Tibial artery (tissue), 4 donors: ENCODE measurements at regions not wholly inside any gene's neighbourhood (a gene's known extent, or its start where the extent isn't known, plus 50 kb on each side); places are given as distances from the start of the nearest gene placed in this dataset.

ENCODE experiments used
- DNase-seq, 2 donors: peaks; one replicate each; pipeline ENCODE4 v3.0.0-alpha.2; 2019
- H3K27ac ChIP-seq, 2 donors: fragments of 200-600 bp; sonication (generic) in 1 of 2; 1 replicate in 1 of 2; 2 replicates in 1 of 2; pipeline ENCODE4 v1.5.1; 2018 to 2019; ENCODE audit warnings: mild to moderate bottlenecking in 1 of 2
- H3K27me3 ChIP-seq, 2 donors: fragments of 200-600 bp; sonication (generic) in 1 of 2; one replicate each; pipeline versions ENCODE4 v1.5.1 to v1.6.0; 2016 to 2019
- H3K36me3 ChIP-seq, 3 donors: fragments of 200-600 bp; sonication (generic) in 2 of 3; one replicate each; pipeline ENCODE4 v1.5.1; 2016 to 2019; ENCODE audit warnings: mild to moderate bottlenecking in 2 of 3
- H3K4me1 ChIP-seq, 4 donors: fragments of 200-600 bp; sonication (generic) in 2 of 4; 1 replicate in 3 of 4; 2 replicates in 1 of 4; pipeline ENCODE4 v1.5.1; 2016 to 2019
- H3K4me3 ChIP-seq, 2 donors: fragments of 200-600 bp; sonication (generic) in 1 of 2; 1 replicate in 1 of 2; 2 replicates in 1 of 2; pipeline ENCODE4 v1.5.1; 2018 to 2019; ENCODE audit warnings: mild to moderate bottlenecking in 2 of 2
- H3K9me3 ChIP-seq, 3 donors: fragments of 200-600 bp; sonication (generic) in 1 of 3; one replicate each; pipeline ENCODE4 v1.5.1; 2016 to 2019
- CTCF ChIP-seq, 2 experiments: fragments of 200-600 bp in 1 of 2; fragments of 450-650 bp in 1 of 2; IDR thresholded peaks; one replicate each; pipeline ENCODE4 v1.5.1; 2017 to 2019; ENCODE audit warnings: antibody characterized with exemption in 2 of 2, mild to moderate bottlenecking in 1 of 2, moderate library complexity in 1 of 2
- intact Hi-C: fragments of 100-400 bp; cut with DNase I; formaldehyde crosslinking; loops from one replicate; pipeline ENCODE4 v1.15.0; 2023; ENCODE audit warnings: low total_unique reads

GRCh38 chr20:60070791-60071190, 112.6 kb downstream of the CDH26 start:
- Histone ChIP-seq H3K4me1 (no peaks in the 10 kb centered on the region), H3K27ac (no peak overlapping the region)
- DNase-seq, result no peak

DNA sequence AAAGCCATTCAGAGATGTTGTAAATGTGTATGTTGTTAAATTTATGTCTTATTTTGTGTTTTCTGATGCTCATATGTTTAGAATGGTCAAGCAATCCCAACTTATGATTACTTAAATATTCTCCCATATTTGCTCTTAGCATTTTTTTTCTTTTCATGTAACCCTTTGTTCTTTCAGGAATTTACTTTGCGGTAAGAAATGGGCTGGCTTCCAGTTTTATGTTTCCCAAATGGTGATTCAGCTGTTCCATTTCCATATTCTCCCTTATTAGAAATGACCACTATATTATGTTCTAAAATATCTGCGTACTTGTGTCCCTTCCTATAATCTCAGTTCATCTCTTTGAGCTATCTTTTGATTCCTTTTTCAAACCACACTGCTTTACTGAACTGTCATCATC, 113.7 kb downstream of the CDH26 start:
- H3K27ac ChIP-seq, result no peak overlapping the region
- TF ChIP-seq CTCF (IDR thresholded peaks at IDR 0.05), result no peak
- H3K4me3 ChIP-seq, result no peak overlapping the region
- H3K27me3 ChIP-seq, result peaks cover 0 to 9% of the 10 kb centered on the region in 2 donors
- H3K4me1 ChIP-seq, result no peaks in the 10 kb centered on the region
- H3K9me3 ChIP-seq, result no peaks in the 10 kb centered on the region
- H3K36me3 ChIP-seq, result no peaks in the 10 kb centered on the region
- DNase-seq, result no peak
- intact Hi-C loops, result no loop called here

More at GRCh38 chr20:60070791-60071190, 112.6 kb downstream of the CDH26 start:
- Histone ChIP-seq H3K27me3 (peaks cover 0 to 9% of the 10 kb centered on the region in 2 donors), H3K9me3 (no peaks in the 10 kb centered on the region), H3K36me3 (no peaks in the 10 kb centered on the region), H3K4me3 (no peak overlapping the region)
- TF ChIP-seq CTCF (IDR thresholded peaks at IDR 0.05), result no peak
- intact Hi-C loops, result no loop called here

DNA sequence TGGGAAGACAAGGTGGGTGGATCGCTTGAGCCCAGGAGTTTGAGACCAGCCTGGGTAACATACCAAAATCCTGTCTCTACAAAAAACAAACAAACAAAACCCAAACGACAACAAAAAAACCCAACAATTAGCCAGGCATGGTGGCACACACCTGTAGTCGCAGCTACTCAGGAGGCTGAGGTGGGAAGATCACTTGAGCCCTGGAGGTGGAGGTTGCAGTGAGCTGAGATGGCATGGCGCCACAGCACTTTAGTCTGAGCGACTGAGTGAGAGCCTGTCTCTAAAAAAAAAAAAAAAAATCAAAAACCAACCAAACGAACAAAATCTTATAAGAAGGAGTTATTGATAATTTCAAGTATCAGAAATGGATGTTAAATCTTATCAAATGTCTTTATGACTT, 114.9 kb downstream of the CDH26 start:
- Histone ChIP-seq H3K27me3 (peaks cover 0 to 9% of the 10 kb centered on the region in 2 donors), H3K36me3 (no peaks in the 10 kb centered on the region), H3K4me1 (no peaks in the 10 kb centered on the region), H3K4me3 (no peak overlapping the region), H3K27ac (no peak overlapping the region), H3K9me3 (no peaks in the 10 kb centered on the region)
- intact Hi-C loops, result no loop called here
- DNase-seq, result no peak
- no peak for TF ChIP-seq CTCF (IDR thresholded peaks at IDR 0.05)

GRCh38 chr20:60073504-60073903, 115.3 kb downstream of the CDH26 start:
- no peak for TF ChIP-seq CTCF (IDR thresholded peaks at IDR 0.05)
- H3K27me3 ChIP-seq, result peaks cover 0 to 9% of the 10 kb centered on the region in 2 donors
- H3K4me1 ChIP-seq, result no peaks in the 10 kb centered on the region
- no peak for DNase-seq
- no peak overlapping the region for H3K4me3 ChIP-seq
- H3K9me3 ChIP-seq, result no peaks in the 10 kb centered on the region
- H3K27ac ChIP-seq, result no peak overlapping the region
- intact Hi-C loops, result no loop called here
- H3K36me3 ChIP-seq, result no peaks in the 10 kb centered on the region

DNA sequence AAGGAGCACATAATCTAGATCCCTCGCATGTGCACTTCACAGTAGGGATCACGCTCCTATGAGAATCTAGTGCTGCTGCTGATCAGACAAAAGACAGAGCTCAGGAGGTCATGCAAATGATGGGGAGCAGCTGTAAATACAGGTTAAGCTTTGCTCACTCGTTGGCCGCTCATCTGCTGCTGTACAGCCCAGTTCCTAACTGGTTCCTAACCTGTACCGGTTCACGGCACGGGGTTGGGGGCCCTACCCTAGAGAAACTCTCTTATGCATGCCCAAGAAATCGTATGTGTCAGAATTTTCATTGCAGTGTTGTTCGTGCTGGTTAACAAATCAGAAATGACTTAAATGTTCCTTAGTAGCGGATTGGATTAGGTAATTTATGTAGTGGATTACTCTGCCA, 116.1 kb downstream of the CDH26 start:
- intact Hi-C loops, result no loop called here
- no peak overlapping the region for H3K4me3 ChIP-seq
- H3K27me3 ChIP-seq, result peaks cover 0 to 9% of the 10 kb centered on the region in 2 donors
- H3K27ac ChIP-seq, result no peak overlapping the region
- no peak for TF ChIP-seq CTCF (IDR thresholded peaks at IDR 0.05)
- no peaks in the 10 kb centered on the region for H3K4me1 ChIP-seq
- no peak for DNase-seq
- no peaks in the 10 kb centered on the region for H3K36me3 ChIP-seq
- no peaks in the 10 kb centered on the region for H3K9me3 ChIP-seq
